Activated naive CD4-positive, alpha-beta T cell treated with anti-CD3 and anti-CD28 coated beads, Interleukin-2, amount 50 U/mL, for 24 hours (primary cell): ENCODE measurements at regions not wholly inside any gene's neighbourhood (a gene's known extent, or its start where the extent isn't known, plus 50 kb on each side); places are given as distances from the start of the nearest gene placed in this dataset.
"Not testable (repeated sequence)": the region's sequence is repeated elsewhere in the genome, so short reads cannot be mapped to it uniquely, and the experiment has no call there.

Source experiments
- H3K27ac Mint-ChIP-seq: one replicate; pipeline ENCODE4 v1.8.0; 2021; ENCODE audit warnings: mild to moderate bottlenecking, mixed read lengths
- H3K27me3 Mint-ChIP-seq: one replicate; pipeline ENCODE4 v1.8.0; 2021; ENCODE audit warnings: mixed read lengths
- H3K36me3 Mint-ChIP-seq: one replicate; pipeline ENCODE4 v1.8.0; 2021; ENCODE audit warnings: mixed read lengths
- H3K4me1 Mint-ChIP-seq: one replicate; pipeline ENCODE4 v1.8.0; 2021; ENCODE audit warnings: mixed read lengths
- H3K4me3 Mint-ChIP-seq: one replicate; pipeline ENCODE4 v1.8.0; 2021; ENCODE audit warnings: mild to moderate bottlenecking, mixed read lengths
- H3K9me3 Mint-ChIP-seq: one replicate; pipeline ENCODE4 v1.8.0; 2021; ENCODE audit warnings: mixed read lengths

DNA sequence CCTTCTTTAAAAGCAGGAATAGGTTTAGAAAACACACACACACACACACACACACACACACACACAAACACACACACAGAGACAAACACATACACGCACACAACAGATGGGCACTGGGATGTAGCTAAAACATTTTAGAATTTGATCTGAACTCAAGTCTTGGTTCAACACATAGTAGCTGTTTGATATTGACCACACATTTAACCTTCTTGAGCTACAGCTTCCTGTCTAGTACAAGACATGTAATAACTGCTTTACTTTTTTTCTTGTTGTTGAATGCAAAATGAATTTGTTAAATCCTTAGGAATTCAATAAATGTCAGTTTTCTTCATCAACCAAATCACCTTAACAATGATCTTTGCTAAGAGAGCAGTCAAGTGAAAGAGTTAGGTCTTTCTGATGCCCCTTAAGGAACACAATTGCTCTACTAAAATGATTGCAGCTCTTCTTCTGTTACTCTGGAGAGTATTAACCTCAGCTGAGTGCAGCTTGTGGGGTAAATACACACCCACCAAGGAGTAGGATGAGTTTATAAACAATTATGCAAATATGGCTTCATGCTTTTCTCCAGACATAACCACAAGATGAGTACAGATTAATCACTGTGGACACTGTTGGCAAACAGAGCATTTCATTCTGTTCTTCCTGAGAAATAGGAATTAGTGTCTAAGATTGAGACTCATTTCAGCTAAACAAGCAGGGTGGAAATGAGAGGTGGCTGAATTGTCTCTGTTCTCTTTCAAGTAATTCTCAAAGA lies 302.9 kb upstream of the PAPPA start:
- no peaks in the 10 kb centered on the region for H3K27me3 Mint-ChIP-seq
- H3K9me3 Mint-ChIP-seq: peaks cover 9% of the 10 kb centered on the region
- no peaks in the 10 kb centered on the region for H3K36me3 Mint-ChIP-seq
- H3K27ac Mint-ChIP-seq: no peak overlapping the region
- H3K4me3 Mint-ChIP-seq: no peak overlapping the region
- no peaks in the 10 kb centered on the region for H3K4me1 Mint-ChIP-seq

DNA sequence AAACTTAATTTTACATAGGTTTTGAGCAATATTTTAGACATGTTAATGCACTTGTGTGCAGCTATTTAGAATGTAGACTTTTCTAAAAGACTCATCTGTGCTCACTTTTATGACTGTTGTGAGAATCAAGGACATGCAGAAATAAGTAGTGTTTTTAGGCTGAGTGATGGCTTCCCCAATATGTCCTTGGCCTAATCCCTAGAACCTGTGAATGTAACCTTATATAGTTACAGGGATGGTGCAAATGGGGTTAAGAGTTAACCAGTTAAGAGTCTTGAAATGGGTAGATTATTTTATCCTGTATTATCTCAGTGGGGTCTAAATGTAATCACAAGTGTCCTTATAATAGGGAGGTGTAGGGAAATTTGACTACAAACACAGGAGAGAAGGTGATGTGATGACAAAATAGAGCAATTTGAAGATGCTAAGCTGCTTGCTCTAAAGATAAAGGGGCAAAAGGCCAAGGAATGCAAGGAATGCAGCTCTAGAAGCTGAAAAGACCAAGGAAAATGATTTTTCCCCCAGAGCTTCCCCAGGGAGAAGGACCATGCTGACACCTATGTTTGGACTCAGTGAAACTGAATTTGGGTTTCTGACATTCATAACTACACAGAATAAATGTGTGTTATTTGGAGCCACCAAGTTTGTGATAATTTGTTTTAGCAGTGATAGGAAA lies 298.0 kb upstream of the PAPPA start:
- Mint-ChIP-seq H3K9me3 (no peaks in the 10 kb centered on the region), H3K4me1 (no peaks in the 10 kb centered on the region), H3K27me3 (peaks cover 4% of the 10 kb centered on the region), H3K36me3 (no peaks in the 10 kb centered on the region), H3K27ac (no peak overlapping the region), H3K4me3 (no peak overlapping the region)

DNA sequence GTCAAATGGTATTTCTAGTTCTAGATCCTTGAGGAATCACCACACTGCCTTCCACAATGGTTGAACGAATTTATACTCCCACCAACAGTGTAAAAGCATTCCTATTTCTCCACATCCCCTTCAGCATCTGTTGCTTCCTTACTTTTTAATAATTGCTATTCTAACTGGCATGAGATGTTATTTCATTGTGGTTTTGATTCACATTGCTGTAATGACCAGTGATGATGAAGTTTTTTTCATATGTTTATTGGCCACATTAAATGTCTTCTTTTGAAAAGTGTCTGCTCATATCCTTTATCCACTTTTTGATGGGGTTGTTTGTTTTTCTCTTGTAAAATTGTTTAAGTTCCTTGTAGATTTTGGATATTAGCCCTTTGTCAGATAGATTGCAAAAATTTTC lies 295.2 kb upstream of the PAPPA start:
- H3K27me3 Mint-ChIP-seq, H3K27ac Mint-ChIP-seq, H3K9me3 Mint-ChIP-seq, H3K4me1 Mint-ChIP-seq, H3K4me3 Mint-ChIP-seq, H3K36me3 Mint-ChIP-seq: not testable (repeated sequence)

DNA sequence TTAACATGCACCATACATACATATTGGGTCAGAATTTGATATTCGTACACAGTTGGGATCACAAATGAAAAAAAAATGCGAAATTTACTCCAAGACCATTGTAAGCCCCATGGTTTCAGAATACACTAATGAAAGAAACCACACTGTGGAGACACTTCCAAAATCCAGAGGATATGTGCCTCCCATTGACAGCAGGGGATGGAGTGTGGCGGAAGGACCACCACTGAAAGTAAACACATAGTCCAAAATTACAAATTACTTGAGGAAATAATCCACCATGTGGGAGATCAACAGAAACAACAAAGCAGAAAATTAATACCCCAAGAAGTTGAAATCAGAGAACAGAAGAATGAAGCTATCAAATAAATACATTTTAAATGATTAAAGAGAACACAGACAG lies 291.6 kb upstream of the PAPPA start:
- Mint-ChIP-seq H3K36me3 (no peaks in the 10 kb centered on the region), H3K4me3 (no peak overlapping the region), H3K27ac (no peak overlapping the region), H3K27me3 (peaks cover 6% of the 10 kb centered on the region), H3K4me1 (no peaks in the 10 kb centered on the region), H3K9me3 (no peaks in the 10 kb centered on the region)

DNA sequence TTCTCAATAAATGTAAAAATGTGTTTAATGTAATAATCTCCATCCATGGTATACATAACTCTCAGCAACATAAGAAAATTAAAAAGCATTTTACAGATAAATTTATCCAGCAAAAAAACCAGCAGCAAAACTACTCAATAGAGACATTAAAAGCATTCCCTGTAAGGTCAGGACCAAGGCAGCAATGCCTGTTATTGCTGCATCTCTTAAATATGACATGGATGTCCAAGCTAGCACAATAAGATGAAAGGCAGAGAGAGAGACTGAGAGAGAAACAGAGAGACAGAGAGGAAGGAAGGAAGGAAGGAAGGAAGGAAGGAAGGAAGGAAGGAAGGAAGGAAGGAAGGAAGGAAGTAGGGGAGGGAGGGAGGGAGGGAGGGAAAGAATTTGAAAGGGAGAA lies 289.0 kb upstream of the PAPPA start:
- Mint-ChIP-seq H3K9me3 (no peaks in the 10 kb centered on the region), H3K36me3 (no peaks in the 10 kb centered on the region), H3K4me1 (no peaks in the 10 kb centered on the region), H3K27me3 (peaks cover 6% of the 10 kb centered on the region), H3K27ac (no peak overlapping the region), H3K4me3 (no peak overlapping the region)

DNA sequence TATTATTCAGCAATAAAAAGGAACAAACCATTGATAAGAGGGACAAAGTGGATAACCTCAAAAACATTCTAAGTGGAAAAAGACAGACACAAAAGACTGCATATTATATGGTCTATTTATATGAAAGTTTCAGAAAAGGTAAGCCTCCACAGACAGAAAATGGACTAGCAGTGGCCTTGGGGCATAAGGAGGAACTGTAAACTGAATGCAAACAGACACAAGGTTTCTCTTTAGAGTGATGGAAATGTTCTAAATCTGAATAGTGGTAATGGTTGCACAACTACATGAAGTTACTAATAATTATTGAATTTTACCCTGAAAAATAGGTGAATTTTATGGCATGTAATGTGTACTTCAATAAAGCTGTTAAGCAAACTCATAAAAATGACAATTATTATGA lies 286.3 kb upstream of the PAPPA start:
- H3K9me3 Mint-ChIP-seq: no peaks in the 10 kb centered on the region
- no peak overlapping the region for H3K27ac Mint-ChIP-seq
- no peaks in the 10 kb centered on the region for H3K27me3 Mint-ChIP-seq

DNA sequence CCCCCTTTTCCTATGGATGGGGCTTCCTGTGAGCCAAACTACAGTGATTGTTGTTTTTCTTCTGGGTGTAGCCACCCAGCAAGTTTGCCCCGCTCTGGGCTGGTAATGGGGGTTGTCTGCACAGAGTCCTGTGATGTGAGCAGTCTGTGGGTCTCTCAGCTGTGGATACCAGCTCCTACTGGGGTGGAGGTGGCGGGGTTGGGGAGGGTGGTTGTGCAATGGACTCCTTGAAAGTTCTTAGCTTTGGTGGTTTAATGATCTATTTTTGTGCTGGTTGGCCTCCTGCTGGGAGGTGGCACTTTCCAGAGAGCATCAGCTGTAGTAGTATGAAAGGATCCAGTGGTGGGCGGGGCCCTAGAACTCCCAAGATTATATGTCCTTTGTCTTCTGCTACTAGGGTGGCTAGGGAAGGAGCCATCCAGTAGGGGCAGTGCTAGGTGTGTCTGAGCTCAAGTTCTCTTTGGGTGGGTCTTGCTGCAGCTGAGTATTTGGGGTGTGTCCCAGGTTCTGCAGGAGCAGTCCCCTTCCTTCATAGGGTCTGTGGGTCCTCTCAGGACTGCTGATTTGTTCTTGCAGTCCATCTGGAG lies 275.6 kb upstream of the PAPPA start:
- Mint-ChIP-seq H3K27ac (no peak overlapping the region), H3K9me3 (peaks cover 14% of the 10 kb centered on the region), H3K4me3 (no peak overlapping the region), H3K27me3 (peaks cover 2% of the 10 kb centered on the region), H3K36me3 (no peaks in the 10 kb centered on the region), H3K4me1 (no peaks in the 10 kb centered on the region)

More for the DNA sequence above, 286.3 kb upstream of the PAPPA start:
- Mint-ChIP-seq H3K36me3 (no peaks in the 10 kb centered on the region), H3K4me3 (no peak overlapping the region), H3K4me1 (no peaks in the 10 kb centered on the region)

DNA sequence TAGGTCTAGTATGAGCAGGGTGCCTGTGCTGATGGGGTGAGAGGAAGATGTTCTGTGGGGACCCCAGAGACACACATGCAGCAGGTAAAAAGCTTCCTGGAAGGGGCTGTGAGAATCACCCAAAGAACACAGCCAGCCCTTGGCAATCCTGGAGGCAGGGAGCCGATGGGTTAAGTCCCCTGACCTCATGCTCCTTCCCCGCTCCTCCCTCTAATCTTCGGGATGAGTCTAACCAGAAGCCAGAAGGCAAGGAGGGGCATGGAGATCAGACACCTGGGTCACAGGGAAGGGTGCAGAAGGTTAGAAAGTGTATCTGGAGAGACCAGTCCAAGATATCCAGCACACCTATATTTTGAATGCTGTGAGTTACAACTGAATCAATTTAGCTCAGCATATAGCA lies 274.1 kb upstream of the PAPPA start:
- no peaks in the 10 kb centered on the region for H3K36me3 Mint-ChIP-seq
- peaks cover 2% of the 10 kb centered on the region for H3K27me3 Mint-ChIP-seq
- no peaks in the 10 kb centered on the region for H3K4me1 Mint-ChIP-seq
- H3K4me3 Mint-ChIP-seq: no peak overlapping the region
- peaks cover 14% of the 10 kb centered on the region for H3K9me3 Mint-ChIP-seq
- no peak overlapping the region for H3K27ac Mint-ChIP-seq

DNA sequence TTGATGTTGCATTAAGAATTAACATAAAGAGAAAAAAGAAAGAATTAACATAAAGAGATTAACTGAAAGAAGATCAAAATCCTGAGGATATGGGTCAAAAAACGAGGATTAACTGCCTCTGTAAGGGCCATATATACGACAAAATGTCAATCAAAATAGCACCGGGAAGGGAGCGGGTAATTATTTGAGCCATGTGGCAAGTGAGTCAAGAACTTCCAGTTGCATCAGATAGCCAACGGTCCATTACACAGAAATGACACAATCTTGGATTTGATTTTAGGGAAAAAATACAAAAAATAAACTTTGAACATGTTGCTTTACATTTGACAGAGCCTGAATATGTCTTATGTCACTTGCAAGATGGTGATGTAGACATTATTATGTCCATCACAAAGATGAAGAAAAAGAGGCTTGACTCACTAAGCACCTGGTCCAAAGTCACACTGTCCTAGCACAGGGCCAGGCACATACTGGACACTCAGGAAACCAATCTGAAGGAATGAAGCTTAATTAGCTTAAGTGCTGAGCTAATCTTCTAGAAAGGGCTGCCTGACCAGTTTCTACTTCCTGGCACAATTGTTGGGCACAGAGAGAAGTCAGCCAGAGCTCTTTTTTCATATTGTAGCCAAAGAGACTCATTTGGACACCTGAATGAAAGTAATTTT lies 273.2 kb upstream of the PAPPA start:
- peaks cover 11% of the 10 kb centered on the region for H3K9me3 Mint-ChIP-seq
- no peaks in the 10 kb centered on the region for H3K4me1 Mint-ChIP-seq

DNA sequence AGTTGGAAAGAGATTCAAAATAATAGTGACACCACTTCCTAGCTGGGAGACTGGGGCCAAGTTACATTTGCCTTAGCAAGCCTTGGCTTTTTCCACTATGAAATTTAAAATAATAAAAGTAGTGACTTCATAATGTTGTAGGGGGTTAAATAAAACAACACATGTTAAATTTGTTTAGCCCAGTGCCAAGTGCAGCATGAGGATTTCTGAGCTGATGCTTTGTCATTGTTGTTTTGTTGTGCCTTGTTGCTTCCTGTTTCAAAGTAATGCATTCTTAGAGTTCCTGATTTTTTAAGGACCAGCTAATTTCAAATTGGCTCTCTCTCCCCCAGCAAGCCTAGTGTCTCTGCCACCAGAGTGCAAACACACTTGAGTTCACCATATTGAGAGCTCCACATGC lies 270.7 kb upstream of the PAPPA start:
- no peaks in the 10 kb centered on the region for H3K36me3 Mint-ChIP-seq
- H3K4me3 Mint-ChIP-seq: no peak overlapping the region
- H3K9me3 Mint-ChIP-seq: no peaks in the 10 kb centered on the region
- peaks cover 2% of the 10 kb centered on the region for H3K27me3 Mint-ChIP-seq
- H3K4me1 Mint-ChIP-seq: no peaks in the 10 kb centered on the region
- H3K27ac Mint-ChIP-seq: no peak overlapping the region

More for the DNA sequence above, 273.2 kb upstream of the PAPPA start:
- Mint-ChIP-seq H3K4me3 (no peak overlapping the region), H3K36me3 (no peaks in the 10 kb centered on the region), H3K27ac (no peak overlapping the region), H3K27me3 (peaks cover 2% of the 10 kb centered on the region)

DNA sequence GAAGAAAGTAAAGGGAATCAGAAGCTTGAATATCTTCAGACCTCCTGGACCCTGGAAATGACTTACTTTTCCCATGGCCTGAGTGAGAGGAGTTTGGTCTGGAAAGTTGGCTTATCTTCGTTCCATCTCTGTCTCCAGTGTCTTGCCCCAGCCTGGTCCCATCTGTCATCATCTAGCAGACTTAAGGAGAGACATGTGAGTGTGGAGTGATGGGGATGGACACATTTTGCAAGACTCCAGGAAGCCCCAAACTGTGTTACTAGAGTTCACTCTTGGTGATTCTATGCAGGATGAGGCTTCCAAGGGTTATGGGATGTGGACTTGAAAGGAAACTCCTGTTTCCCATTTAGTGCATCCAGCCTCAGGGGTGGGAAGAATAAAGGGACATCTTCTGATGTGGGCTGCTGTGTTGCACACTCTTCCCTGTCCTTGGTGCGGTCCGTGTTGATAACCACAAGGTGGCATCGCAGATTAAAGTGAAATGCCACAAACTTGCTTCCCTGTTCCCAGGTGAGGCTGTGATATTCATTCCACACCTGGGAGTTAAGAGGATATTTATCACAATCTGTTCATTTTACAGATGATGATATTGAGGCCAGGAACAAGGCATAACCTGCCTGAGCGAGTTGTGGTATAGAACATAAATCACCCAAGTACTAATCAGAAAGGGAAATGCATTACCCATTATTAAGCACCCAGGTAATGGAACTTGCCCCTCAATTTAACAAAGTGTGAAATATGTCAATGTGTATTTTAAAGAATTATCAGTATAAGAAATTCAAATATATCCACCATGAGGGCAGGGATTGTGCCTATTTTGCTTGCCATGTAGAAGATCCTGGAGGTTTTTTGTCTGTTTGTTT lies 269.9 kb upstream of the PAPPA start:
- Mint-ChIP-seq H3K36me3 (no peaks in the 10 kb centered on the region), H3K27me3 (peaks cover 2% of the 10 kb centered on the region), H3K27ac (no peak overlapping the region), H3K9me3 (no peaks in the 10 kb centered on the region), H3K4me3 (no peak overlapping the region), H3K4me1 (no peaks in the 10 kb centered on the region)

DNA sequence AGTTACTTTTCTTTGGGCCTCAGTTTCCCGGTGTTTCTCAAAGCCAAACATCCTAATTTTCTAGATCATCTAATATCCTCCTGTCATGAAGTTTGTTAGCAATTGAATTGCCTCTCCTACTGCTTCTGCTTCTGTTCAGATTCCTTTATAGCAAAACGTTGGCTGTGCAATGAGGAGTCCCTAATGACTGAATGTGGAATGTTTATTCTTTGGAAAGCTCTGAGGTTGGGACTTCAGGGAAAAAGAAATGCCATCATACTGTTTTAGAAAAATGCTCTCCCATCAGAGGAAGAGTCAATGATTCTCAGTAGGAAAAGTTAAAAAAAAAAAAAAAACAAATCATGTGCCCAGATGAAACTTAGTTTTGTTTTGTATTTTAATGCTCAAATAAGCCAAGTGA lies 268.7 kb upstream of the PAPPA start:
- Mint-ChIP-seq H3K4me1 (no peaks in the 10 kb centered on the region), H3K27me3 (no peaks in the 10 kb centered on the region), H3K27ac (no peak overlapping the region), H3K9me3 (peaks cover 5% of the 10 kb centered on the region), H3K4me3 (no peak overlapping the region), H3K36me3 (no peaks in the 10 kb centered on the region)

DNA sequence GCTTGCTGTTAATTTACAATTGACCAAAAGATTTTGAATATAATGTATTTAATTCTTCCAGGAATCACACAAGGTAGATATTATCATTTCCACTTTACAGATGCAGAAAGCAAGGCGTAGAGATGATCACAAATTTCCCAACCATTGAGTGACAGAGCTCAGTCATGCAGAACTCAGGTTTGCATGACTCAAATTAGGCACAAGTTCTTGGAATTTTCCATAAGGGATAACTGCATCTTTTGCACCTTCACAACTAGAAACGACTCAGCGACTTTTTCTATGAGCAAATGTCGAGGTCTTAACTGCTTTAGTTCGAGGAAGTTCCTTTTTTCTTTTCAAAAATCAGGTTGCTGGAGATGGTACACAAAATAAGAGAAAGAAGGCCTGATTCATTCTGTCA lies 265.5 kb upstream of the PAPPA start:
- H3K27me3 Mint-ChIP-seq: no peaks in the 10 kb centered on the region
- no peaks in the 10 kb centered on the region for H3K4me1 Mint-ChIP-seq
- H3K9me3 Mint-ChIP-seq: peaks cover 5% of the 10 kb centered on the region
- H3K27ac Mint-ChIP-seq: no peak overlapping the region
- no peaks in the 10 kb centered on the region for H3K36me3 Mint-ChIP-seq
- no peak overlapping the region for H3K4me3 Mint-ChIP-seq

DNA sequence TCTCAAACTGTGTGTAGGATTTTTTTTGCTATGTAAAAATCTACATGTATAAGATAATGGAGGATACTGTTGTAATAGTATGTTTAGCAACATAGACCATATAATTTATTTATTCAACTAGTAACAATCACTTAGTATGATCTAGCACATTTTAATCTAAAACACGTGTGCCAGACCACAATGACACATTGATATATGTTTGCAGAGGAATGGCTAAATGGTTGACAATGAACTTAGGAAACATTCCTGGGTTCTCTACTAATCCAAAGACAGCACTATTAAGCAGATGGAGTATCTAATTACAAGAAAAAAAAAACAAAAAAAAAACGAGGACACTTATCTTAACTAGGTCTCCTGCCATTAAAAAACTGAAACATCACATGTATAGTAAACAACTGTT lies 261.7 kb upstream of the PAPPA start:
- Mint-ChIP-seq H3K9me3 (peaks cover 11% of the 10 kb centered on the region), H3K4me3 (no peak overlapping the region), H3K36me3 (no peaks in the 10 kb centered on the region), H3K27ac (no peak overlapping the region), H3K27me3 (no peaks in the 10 kb centered on the region), H3K4me1 (no peaks in the 10 kb centered on the region)

DNA sequence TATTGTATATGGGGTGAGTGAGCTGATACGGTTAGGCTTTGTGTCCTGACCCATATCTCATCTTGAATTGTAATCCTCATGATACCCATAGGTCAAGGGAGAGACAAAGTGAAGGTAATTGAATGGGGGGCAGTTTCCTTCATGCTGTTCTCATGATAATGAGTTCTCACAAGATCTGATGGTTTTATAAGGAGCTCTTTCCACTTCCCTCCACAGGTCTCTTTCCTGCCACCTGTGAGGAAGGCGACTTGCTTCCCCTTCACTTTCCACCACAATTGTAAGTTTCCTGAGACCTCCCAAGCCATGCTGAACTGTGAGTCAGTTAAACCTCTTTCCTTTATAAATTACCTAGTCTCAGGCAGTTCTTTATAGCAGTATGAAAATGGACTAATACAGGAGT lies 255.1 kb upstream of the PAPPA start:
- not testable (repeated sequence) for H3K36me3 Mint-ChIP-seq, H3K4me3 Mint-ChIP-seq, H3K27me3 Mint-ChIP-seq, H3K4me1 Mint-ChIP-seq, H3K27ac Mint-ChIP-seq
- H3K9me3 Mint-ChIP-seq: peaks cover 11% of the 10 kb centered on the region
